Kasumi-1 (cell line): ENCODE measurements at regions not wholly inside any gene's neighbourhood (a gene's known extent, or its start where the extent isn't known, plus 50 kb on each side); places are given as distances from the start of the nearest gene placed in this dataset.
A peak's percentile ranks its signal among the peaks of the same experiment; 100 is the strongest.

ENCODE experiments used
- DNase-seq, 2 experiments: peaks; one replicate each; lab custom pipeline; 2025; lab: John Stamatoyannopoulos, UW

- DNase-seq: peak; percentile 67 to 74
Measured at GRCh38 chr2:9681427-9681817, 50.6 kb upstream of the YWHAQ start.

GRCh38 chr2:9685637-9686036 lies 54.8 kb upstream of the YWHAQ start:
- DNase-seq: no peak

- no peak for DNase-seq
Measured at GRCh38 chr2:9686061-9686460, 55.3 kb upstream of the YWHAQ start.

GRCh38 chr2:9690252-9690651 lies 59.5 kb upstream of the YWHAQ start:
- DNase-seq: no peak

- no peak for DNase-seq
Measured at GRCh38 chr2:9690716-9691498, 60.1 kb upstream of the YWHAQ start.

GRCh38 chr2:9692456-9693195 lies 61.8 kb upstream of the YWHAQ start:
- no peak for DNase-seq

- DNase-seq: peak in 1 of 2 experiments; percentile 18
Measured at GRCh38 chr2:9693196-9693491, 62.3 kb upstream of the YWHAQ start.

- DNase-seq: no peak
Measured at GRCh38 chr2:9693646-9694045, 62.8 kb upstream of the YWHAQ start.

GRCh38 chr2:9694661-9695234 lies 64.0 kb upstream of the YWHAQ start:
- no peak for DNase-seq

- DNase-seq: no peak
Measured at GRCh38 chr2:9695941-9696340, 65.1 kb upstream of the YWHAQ start.

- DNase-seq: no peak
Measured at GRCh38 chr2:9696731-9697130, 65.9 kb upstream of the YWHAQ start.

GRCh38 chr2:9697909-9698308 lies 67.1 kb upstream of the YWHAQ start:
- no peak for DNase-seq

GRCh38 chr2:9699139-9700108 lies 68.6 kb upstream of the YWHAQ start:
- DNase-seq: no peak

- DNase-seq: no peak
Measured at GRCh38 chr2:9700109-9700495, 69.3 kb upstream of the YWHAQ start.

- no peak for DNase-seq
Measured at GRCh38 chr2:9702604-9703084, 71.8 kb upstream of the YWHAQ start.

GRCh38 chr2:9703085-9703678 lies 72.4 kb upstream of the YWHAQ start:
- DNase-seq: no peak

- peak in 1 of 2 experiments; percentile 5 for DNase-seq
Measured at GRCh38 chr2:9703701-9704221, 73.0 kb upstream of the YWHAQ start.

- DNase-seq: no peak
Measured at GRCh38 chr2:9704600-9704999, 73.8 kb upstream of the YWHAQ start.

GRCh38 chr2:9705196-9705595 lies 74.4 kb upstream of the YWHAQ start:
- DNase-seq: no peak

- DNase-seq: no peak
Measured at GRCh38 chr2:9707008-9707407, 76.2 kb upstream of the YWHAQ start.

GRCh38 chr2:9707611-9708160 lies 76.9 kb upstream of the YWHAQ start:
- no peak for DNase-seq
